ENCODE measurements at regions not wholly inside any gene's neighbourhood (a gene's known extent, or its start where the extent isn't known, plus 50 kb on each side); places are given as distances from the start of the nearest gene placed in this dataset.

GRCh38 chr2:819121-819520 lies 131.5 kb upstream of the SNTG2 start:
- H3K79me2 ChIP-seq, result no peaks in the 10 kb centered on the region
- H3K4me1 ChIP-seq (ENCODE audit: insufficient read depth), result no peaks in the 10 kb centered on the region
- no peak overlapping the region for H3K27ac ChIP-seq
- H3K9me3 ChIP-seq (ENCODE audit: low read depth), result no peaks in the 10 kb centered on the region
- H2AFZ ChIP-seq, result no peak overlapping the region
- no peaks in the 10 kb centered on the region for H3K27me3 ChIP-seq
- no peak overlapping the region for H3K4me2 ChIP-seq
- DNase-seq (ENCODE audit: low spot score), result no peak
- TF ChIP-seq, protein P1, sequence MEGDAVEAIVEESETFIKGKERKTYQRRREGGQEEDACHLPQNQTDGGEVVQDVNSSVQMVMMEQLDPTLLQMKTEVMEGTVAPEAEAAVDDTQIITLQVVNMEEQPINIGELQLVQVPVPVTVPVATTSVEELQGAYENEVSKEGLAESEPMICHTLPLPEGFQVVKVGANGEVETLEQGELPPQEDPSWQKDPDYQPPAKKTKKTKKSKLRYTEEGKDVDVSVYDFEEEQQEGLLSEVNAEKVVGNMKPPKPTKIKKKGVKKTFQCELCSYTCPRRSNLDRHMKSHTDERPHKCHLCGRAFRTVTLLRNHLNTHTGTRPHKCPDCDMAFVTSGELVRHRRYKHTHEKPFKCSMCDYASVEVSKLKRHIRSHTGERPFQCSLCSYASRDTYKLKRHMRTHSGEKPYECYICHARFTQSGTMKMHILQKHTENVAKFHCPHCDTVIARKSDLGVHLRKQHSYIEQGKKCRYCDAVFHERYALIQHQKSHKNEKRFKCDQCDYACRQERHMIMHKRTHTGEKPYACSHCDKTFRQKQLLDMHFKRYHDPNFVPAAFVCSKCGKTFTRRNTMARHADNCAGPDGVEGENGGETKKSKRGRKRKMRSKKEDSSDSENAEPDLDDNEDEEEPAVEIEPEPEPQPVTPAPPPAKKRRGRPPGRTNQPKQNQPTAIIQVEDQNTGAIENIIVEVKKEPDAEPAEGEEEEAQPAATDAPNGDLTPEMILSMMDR (IDR thresholded peaks at IDR 0.05; ENCODE audit: poor library complexity), result no peak
- H3K9me2 ChIP-seq (replicated peaks; ENCODE audit: insufficient read depth), result no peaks in the 10 kb centered on the region
- H3K36me3 ChIP-seq (replicated peaks; ENCODE audit: insufficient read depth, low read depth), result no peaks in the 10 kb centered on the region
- no peak overlapping the region for H3K4me3 ChIP-seq
- WGBS (ENCODE audit: low lambda C conversion rate, missing lambda C conversion rate), result 93% methylated on average over 12 of the region's 12 CpGs
- no peaks in the 10 kb centered on the region for H4K20me1 ChIP-seq (ENCODE audit: insufficient read depth, poor library complexity, severe bottlenecking)

DNA sequence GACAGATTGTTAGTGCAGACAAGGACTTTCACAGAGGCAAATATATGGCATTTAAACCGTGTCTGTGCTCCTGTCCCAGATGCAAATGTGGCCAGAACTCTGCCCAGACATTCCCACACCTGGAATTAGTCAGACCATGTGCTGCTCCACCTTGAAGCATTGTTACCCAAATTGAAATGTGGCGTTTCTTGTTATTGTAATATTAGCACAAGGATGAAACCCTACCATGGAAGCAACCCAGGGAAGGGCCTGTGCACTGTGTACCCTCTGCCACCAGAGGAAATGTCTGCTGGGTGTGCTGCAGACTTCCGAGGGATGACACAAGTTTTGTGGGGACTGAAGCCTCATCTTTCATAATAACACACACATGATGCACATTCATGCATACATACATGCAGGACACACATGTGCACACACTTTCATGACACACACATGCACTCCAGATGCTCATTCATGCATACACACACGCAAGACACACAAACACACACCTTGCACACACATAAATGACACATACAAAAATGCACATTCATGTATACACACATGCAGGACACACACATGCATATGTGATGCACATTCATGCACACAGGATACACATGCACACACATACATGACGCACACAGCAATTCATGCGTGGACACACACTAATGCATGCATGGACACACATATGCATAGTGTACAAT lies 133.2 kb upstream of the SNTG2 start:
- H3K9me3 ChIP-seq (ENCODE audit: low read depth), result no peaks in the 10 kb centered on the region
- H3K9me2 ChIP-seq (replicated peaks; ENCODE audit: insufficient read depth), result no peaks in the 10 kb centered on the region
- no peaks in the 10 kb centered on the region for H4K20me1 ChIP-seq (ENCODE audit: insufficient read depth, poor library complexity, severe bottlenecking)
- WGBS (ENCODE audit: low lambda C conversion rate, missing lambda C conversion rate), result 92% methylated on average over 6 of the region's 6 CpGs
- no peaks in the 10 kb centered on the region for H3K79me2 ChIP-seq
- DNase-seq (ENCODE audit: low spot score), result no peak
- H3K27ac ChIP-seq, result no peak overlapping the region
- TF ChIP-seq, protein P1 (IDR thresholded peaks at IDR 0.05; ENCODE audit: poor library complexity), result no peak
- H3K4me1 ChIP-seq (ENCODE audit: insufficient read depth), result no peaks in the 10 kb centered on the region
- H3K27me3 ChIP-seq, result no peaks in the 10 kb centered on the region
- H3K4me2 ChIP-seq, result no peak overlapping the region
- H3K4me3 ChIP-seq, result no peak overlapping the region
- H3K36me3 ChIP-seq (replicated peaks; ENCODE audit: insufficient read depth, low read depth), result no peaks in the 10 kb centered on the region
- H2AFZ ChIP-seq, result no peak overlapping the region

DNA sequence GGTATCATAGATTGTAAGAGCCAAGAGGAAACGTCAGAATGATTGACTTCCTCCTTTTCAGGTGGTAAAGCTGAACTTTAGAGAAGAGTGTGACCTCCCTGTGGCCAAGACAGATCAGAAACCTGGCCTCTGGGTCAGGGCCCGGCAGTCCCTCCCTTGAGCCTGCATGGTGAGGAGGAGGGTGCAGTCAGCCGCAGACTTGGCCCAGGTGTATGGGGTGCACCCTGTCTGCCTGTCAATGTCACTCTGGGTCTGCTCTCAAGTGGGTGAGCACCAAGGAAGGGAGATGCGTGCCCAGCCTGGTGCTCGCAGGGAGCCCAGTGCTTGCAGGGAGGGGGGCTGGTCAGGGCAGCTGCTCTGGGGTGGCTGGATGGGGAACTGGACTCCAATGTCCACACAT lies 134.4 kb upstream of the SNTG2 start:
- Histone ChIP-seq H4K20me1 (ENCODE audit: insufficient read depth, poor library complexity, severe bottlenecking) (no peaks in the 10 kb centered on the region), H3K4me1 (ENCODE audit: insufficient read depth) (no peaks in the 10 kb centered on the region), H3K4me2 (no peak overlapping the region), H3K27me3 (no peaks in the 10 kb centered on the region), H3K27ac (no peak overlapping the region), H3K9me2 (replicated peaks; ENCODE audit: insufficient read depth) (no peaks in the 10 kb centered on the region), H3K36me3 (replicated peaks; ENCODE audit: insufficient read depth, low read depth) (no peaks in the 10 kb centered on the region), H3K4me3 (no peak overlapping the region), H3K79me2 (no peaks in the 10 kb centered on the region), H2AFZ (no peak overlapping the region), H3K9me3 (ENCODE audit: low read depth) (no peaks in the 10 kb centered on the region)
- TF ChIP-seq EZH2 (IDR thresholded peaks at IDR 0.05; ENCODE audit: borderline replicate concordance) (no peak), EZH2phosphoT487 (IDR thresholded peaks at IDR 0.05; ENCODE audit: low read depth, severe bottlenecking, unreplicated experiment) (no peak)
- TF ChIP-seq, protein P1 (IDR thresholded peaks at IDR 0.05; ENCODE audit: poor library complexity), result no peak
- WGBS (ENCODE audit: low lambda C conversion rate, missing lambda C conversion rate), result 91% methylated on average over 5 of the region's 5 CpGs
- DNase-seq (ENCODE audit: low spot score), result no peak

- DNase-seq (ENCODE audit: low spot score), result peak; percentile 42
- Histone ChIP-seq H3K27me3 (no peaks in the 10 kb centered on the region), H3K9me2 (replicated peaks; ENCODE audit: insufficient read depth) (no peaks in the 10 kb centered on the region), H3K9me3 (ENCODE audit: low read depth) (no peaks in the 10 kb centered on the region), H3K4me2 (no peak overlapping the region), H3K36me3 (replicated peaks; ENCODE audit: insufficient read depth, low read depth) (no peaks in the 10 kb centered on the region), H3K27ac (no peak overlapping the region), H3K4me1 (ENCODE audit: insufficient read depth) (no peaks in the 10 kb centered on the region), H3K79me2 (no peaks in the 10 kb centered on the region), H4K20me1 (ENCODE audit: insufficient read depth, poor library complexity, severe bottlenecking) (no peaks in the 10 kb centered on the region), H2AFZ (no peak overlapping the region), H3K4me3 (no peak overlapping the region)
- no peak for TF ChIP-seq EZH2 (IDR thresholded peaks at IDR 0.05; ENCODE audit: borderline replicate concordance)
- TF ChIP-seq, protein P1 (IDR thresholded peaks at IDR 0.05; ENCODE audit: poor library complexity), result no peak
- no peak for TF ChIP-seq EZH2phosphoT487 (IDR thresholded peaks at IDR 0.05; ENCODE audit: low read depth, severe bottlenecking, unreplicated experiment)
- 23% methylated on average over 1 of the region's 1 CpG for WGBS (ENCODE audit: low lambda C conversion rate, missing lambda C conversion rate)
These were observed 133.2 kb upstream of the TMEM18 start for GRCh38 chr2:810397-810796.

Measured in hepatocyte (in vitro differentiated cells).